SK-N-SH treated with all-trans-retinoic acid at 6 μM for 48 hours (cell line): ENCODE measurements at regions not wholly inside any gene's neighbourhood (a gene's known extent, or its start where the extent isn't known, plus 50 kb on each side); places are given as distances from the start of the nearest gene placed in this dataset.
"Not testable (repeated sequence)": the region's sequence is repeated elsewhere in the genome, so short reads cannot be mapped to it uniquely, and the experiment has no call there.

Source experiments
- SNAI2 ChIP-seq: fragments of 250-450 bp; sonication (Bioruptor Pico); IDR thresholded peaks from 2 replicates; pipeline ENCODE4 v1.5.0; 2020; ENCODE audit warnings: mild to moderate bottlenecking, moderate library complexity
- TOX ChIP-seq: fragments of 250-450 bp; sonication (Bioruptor Pico); IDR thresholded peaks from 2 replicates; pipeline ENCODE4 v1.8.0; 2021; ENCODE audit warnings: mild to moderate bottlenecking, moderate library complexity, borderline replicate concordance
- ZFP30 ChIP-seq: fragments of 450-650 bp; formaldehyde crosslinking; IDR thresholded peaks from 2 replicates; pipeline ENCODE4 v1.5.0; 2022; ENCODE audit warnings: mild to moderate bottlenecking, moderate library complexity

GRCh38 chr12:131234841-131235271 is 281.1 kb downstream of the ADGRD1 start:
- not testable (repeated sequence) for TF ChIP-seq SNAI2, ZFP30, TOX (CRISPR knock-in tag)
